SK-N-SH treated with all-trans-retinoic acid at 6 μM for 48 hours (cell line): ENCODE measurements at regions not wholly inside any gene's neighbourhood (a gene's known extent, or its start where the extent isn't known, plus 50 kb on each side); places are given as distances from the start of the nearest gene placed in this dataset.

Experiments used
- ATAC-seq: fragments of 200-7000 bp; cut with Tn5 transposase; 3 replicates; pipeline ENCODE4 v1.9.1; 2020; ENCODE audit warnings: mild to moderate bottlenecking, moderate library complexity
- BACH2 ChIP-seq: fragments of 250-450 bp; sonication (Bioruptor Pico); IDR thresholded peaks from 2 replicates; pipeline ENCODE4 v1.9.0; 2021; ENCODE audit warnings: mild to moderate bottlenecking, borderline replicate concordance
- CSDC2 ChIP-seq: fragments of 250-450 bp; sonication (Bioruptor Pico); IDR thresholded peaks from 2 replicates; pipeline ENCODE4 v1.5.0; 2020; ENCODE audit warnings: mild to moderate bottlenecking, moderate library complexity
- CSRNP3 ChIP-seq: fragments of 250-450 bp; sonication (Bioruptor Pico); IDR thresholded peaks from 2 replicates; pipeline ENCODE4 v1.5.1; 2021; ENCODE audit warnings: mild to moderate bottlenecking, moderate library complexity
- ESRRG ChIP-seq: fragments of 250-450 bp; sonication (Bioruptor Pico); IDR thresholded peaks from 2 replicates; pipeline ENCODE4 v1.6.1; 2021; ENCODE audit warnings: mild to moderate bottlenecking
- GLIS3 ChIP-seq: fragments of 250-450 bp; sonication (Bioruptor Pico); IDR thresholded peaks from 2 replicates; pipeline ENCODE4 v1.5.0; 2020; ENCODE audit warnings: mild to moderate bottlenecking, moderate library complexity
- ISL1 ChIP-seq: fragments of 250-450 bp; sonication (Bioruptor Pico); IDR thresholded peaks from 2 replicates; pipeline ENCODE4 v2.1.2; 2022; ENCODE audit warnings: mild to moderate bottlenecking, moderate library complexity
- OSR1 ChIP-seq: fragments of 250-450 bp; sonication (Bioruptor Pico); IDR thresholded peaks from 2 replicates; pipeline ENCODE4 v1.8.0; 2022; ENCODE audit warnings: moderate library complexity, mild to moderate bottlenecking, inconsistent platforms
- PATZ1 ChIP-seq: fragments of 250-450 bp; sonication (Bioruptor Pico); IDR thresholded peaks from 2 replicates; pipeline ENCODE4 v1.8.0; 2020; ENCODE audit warnings: mild to moderate bottlenecking, moderate library complexity, borderline replicate concordance
- POU6F1 ChIP-seq: fragments of 250-450 bp; sonication (Bioruptor Pico); IDR thresholded peaks from 2 replicates; pipeline ENCODE4 v1.8.0; 2021; ENCODE audit warnings: low read depth, mild to moderate bottlenecking, moderate library complexity, borderline replicate concordance
- PPARA ChIP-seq: fragments of 250-450 bp; sonication (Bioruptor Pico); IDR thresholded peaks from 2 replicates; pipeline ENCODE4 v1.5.0; 2020; ENCODE audit warnings: mild to moderate bottlenecking, borderline replicate concordance
- SNAI2 ChIP-seq: fragments of 250-450 bp; sonication (Bioruptor Pico); IDR thresholded peaks from 2 replicates; pipeline ENCODE4 v1.5.0; 2020; ENCODE audit warnings: mild to moderate bottlenecking, moderate library complexity
- TCF4 ChIP-seq: fragments of 250-450 bp; sonication (Bioruptor Pico); IDR thresholded peaks from 2 replicates; pipeline ENCODE4 v1.8.0; 2021; ENCODE audit warnings: mild to moderate bottlenecking, moderate library complexity, borderline replicate concordance
- TOX ChIP-seq: fragments of 250-450 bp; sonication (Bioruptor Pico); IDR thresholded peaks from 2 replicates; pipeline ENCODE4 v1.8.0; 2021; ENCODE audit warnings: mild to moderate bottlenecking, moderate library complexity, borderline replicate concordance
- ZC3H10 ChIP-seq: fragments of 250-450 bp; sonication (Bioruptor Pico); IDR thresholded peaks from 2 replicates; pipeline ENCODE4 v1.5.1; 2021; ENCODE audit warnings: mild to moderate bottlenecking, moderate library complexity
- ZFP3 ChIP-seq: fragments of 250-450 bp; sonication (Bioruptor Pico); IDR thresholded peaks from 2 replicates; pipeline ENCODE4 v1.5.0; 2020; ENCODE audit warnings: mild to moderate bottlenecking, moderate library complexity
- ZFP30 ChIP-seq: fragments of 450-650 bp; formaldehyde crosslinking; IDR thresholded peaks from 2 replicates; pipeline ENCODE4 v1.5.0; 2022; ENCODE audit warnings: mild to moderate bottlenecking, moderate library complexity
- ZNF565 ChIP-seq: fragments of 450-650 bp; formaldehyde crosslinking; conservative IDR thresholded peaks from 2 replicates; pipeline ENCODE4 v1.5.0; 2020; ENCODE audit warnings: low read depth, mild to moderate bottlenecking, moderate library complexity
- ZNF70 ChIP-seq: fragments of 450-650 bp; formaldehyde crosslinking; IDR thresholded peaks from 2 replicates; pipeline ENCODE4 v1.5.0; 2020; ENCODE audit warnings: mild to moderate bottlenecking, moderate library complexity
- ZNF8 ChIP-seq: fragments of 450-650 bp; formaldehyde crosslinking; IDR thresholded peaks from 2 replicates; pipeline ENCODE4 v1.5.0; 2020; ENCODE audit warnings: mild to moderate bottlenecking, moderate library complexity
- TF ChIP-seq, protein P1 (sequence below): fragments of 250-450 bp; sonication (Bioruptor Pico); IDR thresholded peaks from 2 replicates; pipeline ENCODE4 v1.5.1; 2020; ENCODE audit warnings: low read depth, mild to moderate bottlenecking, moderate library complexity

DNA sequence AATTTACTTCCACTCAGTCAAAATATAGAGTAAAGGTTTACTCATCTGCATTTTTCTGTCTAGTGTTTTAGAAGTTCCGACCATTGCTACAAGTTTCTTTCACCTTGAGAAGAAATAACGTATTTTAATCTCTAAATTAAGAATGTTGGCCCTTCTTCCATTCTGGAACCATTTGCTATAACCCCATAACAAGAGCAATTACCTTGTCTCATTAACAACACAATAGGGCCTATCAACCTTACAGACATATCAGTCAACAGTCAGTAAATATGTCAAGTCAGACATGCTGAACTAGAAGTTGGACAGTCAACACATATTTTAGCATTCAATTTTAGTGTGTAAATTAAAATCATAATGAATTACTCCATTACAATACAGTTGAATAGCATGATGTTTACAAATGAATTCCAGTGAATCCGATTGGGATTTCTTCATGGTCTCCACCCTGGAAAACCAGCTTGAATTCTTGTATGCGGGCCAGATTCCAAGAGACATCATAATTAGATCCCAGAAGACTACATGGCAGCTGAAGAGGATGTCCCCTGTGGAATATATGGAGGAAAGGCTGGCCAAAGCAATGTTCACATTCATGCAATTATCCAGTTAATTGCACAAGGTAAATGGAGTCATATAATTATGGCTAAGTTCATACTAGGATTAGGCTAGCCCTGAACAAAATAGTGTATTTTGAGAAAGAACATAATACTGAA, 196.2 kb upstream of the TARS1 start:
- no peak for ATAC-seq
- TF ChIP-seq ZFP3 (CRISPR knock-in tag) (no peak), SNAI2 (CRISPR knock-in tag) (no peak), PATZ1 (CRISPR knock-in tag) (no peak), ISL1 (CRISPR knock-in tag) (no peak), ZC3H10 (no peak), OSR1 (CRISPR knock-in tag) (no peak), ESRRG (CRISPR knock-in tag) (no peak), ZFP30 (no peak), CSRNP3 (CRISPR knock-in tag) (no peak), GLIS3 (CRISPR knock-in tag) (no peak), TCF4 (CRISPR knock-in tag) (no peak)
- TF ChIP-seq, protein P1, sequence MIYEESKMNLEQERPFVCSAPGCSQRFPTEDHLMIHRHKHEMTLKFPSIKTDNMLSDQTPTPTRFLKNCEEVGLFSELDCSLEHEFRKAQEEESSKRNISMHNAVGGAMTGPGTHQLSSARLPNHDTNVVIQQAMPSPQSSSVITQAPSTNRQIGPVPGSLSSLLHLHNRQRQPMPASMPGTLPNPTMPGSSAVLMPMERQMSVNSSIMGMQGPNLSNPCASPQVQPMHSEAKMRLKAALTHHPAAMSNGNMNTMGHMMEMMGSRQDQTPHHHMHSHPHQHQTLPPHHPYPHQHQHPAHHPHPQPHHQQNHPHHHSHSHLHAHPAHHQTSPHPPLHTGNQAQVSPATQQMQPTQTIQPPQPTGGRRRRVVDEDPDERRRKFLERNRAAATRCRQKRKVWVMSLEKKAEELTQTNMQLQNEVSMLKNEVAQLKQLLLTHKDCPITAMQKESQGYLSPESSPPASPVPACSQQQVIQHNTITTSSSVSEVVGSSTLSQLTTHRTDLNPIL (CRISPR knock-in tag): no peak

- TF ChIP-seq POU6F1: no peak
- TF ChIP-seq OSR1 (CRISPR knock-in tag): no peak
- no peak for TF ChIP-seq CSRNP3 (CRISPR knock-in tag)
- no peak for TF ChIP-seq SNAI2 (CRISPR knock-in tag)
- no peak for TF ChIP-seq ESRRG (CRISPR knock-in tag)
- no peak for TF ChIP-seq ZNF565 (CRISPR knock-in tag)
- ATAC-seq: no peak
These were observed 186.2 kb upstream of the TARS1 start for GRCh38 chr5:33254579-33254978.

DNA sequence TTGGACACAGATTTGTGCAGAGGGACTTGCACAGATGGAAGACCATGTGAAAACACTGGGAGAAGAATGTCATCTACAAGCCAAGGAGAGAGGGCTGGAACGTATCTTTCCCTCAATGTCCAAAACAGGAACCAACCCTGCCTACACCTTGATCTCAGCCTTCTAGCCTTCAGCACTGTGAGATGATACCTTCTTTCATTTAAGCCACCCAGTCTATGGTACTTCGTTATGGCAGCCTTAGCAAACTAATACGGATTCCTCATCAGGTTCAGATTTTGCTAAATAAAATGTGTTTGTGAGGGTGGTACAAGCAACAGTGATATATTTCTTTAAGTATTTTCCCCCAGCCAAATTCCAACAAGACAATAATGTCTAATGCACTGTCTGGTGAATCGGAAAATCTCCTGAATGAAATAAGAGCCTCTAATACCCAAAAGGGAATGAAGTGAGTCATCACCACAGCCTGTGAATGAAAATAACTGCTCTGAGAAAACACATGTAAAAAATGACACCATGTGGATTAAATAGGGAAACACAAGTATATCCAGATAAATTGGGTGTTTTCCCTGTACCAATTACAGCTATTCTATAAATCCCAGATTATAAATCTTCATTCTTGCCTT, 182.8 kb upstream of the TARS1 start:
- ATAC-seq: peak; percentile 96
- TF ChIP-seq OSR1 (CRISPR knock-in tag) (no peak), ZC3H10 (no peak), TOX (CRISPR knock-in tag) (no peak), TCF4 (CRISPR knock-in tag) (no peak), CSDC2 (no peak), ZFP3 (CRISPR knock-in tag) (no peak), POU6F1 (no peak), SNAI2 (CRISPR knock-in tag) (no peak), ZNF565 (CRISPR knock-in tag) (no peak)

DNA sequence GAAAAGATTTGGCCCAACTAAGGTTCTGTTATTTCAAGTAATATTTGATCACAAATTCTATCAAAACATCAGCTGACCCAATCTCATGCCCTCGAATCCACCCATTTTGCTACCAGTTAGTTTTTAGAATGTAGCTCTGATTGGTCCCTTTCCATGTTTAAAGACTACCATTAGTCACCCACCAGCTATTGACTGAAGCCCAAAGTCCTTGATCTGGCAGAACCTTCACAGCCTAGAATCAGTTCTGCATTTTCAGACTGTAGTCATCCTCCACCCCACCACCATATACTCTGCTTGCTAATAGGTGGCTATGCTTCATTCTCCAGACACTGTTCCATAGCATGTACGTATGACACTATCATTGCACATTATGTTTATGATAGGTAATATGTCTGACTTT, 182.2 kb upstream of the TARS1 start:
- ATAC-seq: peak; percentile 23; the same call in 2 of the 3 replicates
- TF ChIP-seq CSDC2 (no peak), ZFP30 (no peak), PPARA (no peak), SNAI2 (CRISPR knock-in tag) (no peak), OSR1 (CRISPR knock-in tag) (no peak), TOX (CRISPR knock-in tag) (no peak), CSRNP3 (CRISPR knock-in tag) (no peak), ZC3H10 (no peak), ZNF565 (CRISPR knock-in tag) (no peak), ZFP3 (CRISPR knock-in tag) (no peak), ZNF8 (no peak), ZNF70 (CRISPR knock-in tag) (no peak), BACH2 (CRISPR knock-in tag) (no peak), ESRRG (CRISPR knock-in tag) (no peak)
- TF ChIP-seq, protein P1 (CRISPR knock-in tag): no peak
